ENCODE measurements at regions not wholly inside any gene's neighbourhood (a gene's known extent, or its start where the extent isn't known, plus 50 kb on each side); places are given as distances from the start of the nearest gene placed in this dataset.

GRCh38 chr15:39409876-39410530 is 170.9 kb upstream of the THBS1 start:
- Histone ChIP-seq H3K4me2 (ENCODE audit: low read depth, low read length) (no peak overlapping the region), H3K79me2 (ENCODE audit: insufficient read depth, low read length) (no peaks in the 10 kb centered on the region), H3K9ac (ENCODE audit: insufficient read depth, low read depth, low read length) (no peak overlapping the region), H3K4me3 (replicated peaks in 1 of 3; ENCODE audit: insufficient read depth in 1 of 3, low read depth in 2 of 3, low read length in 3 of 3) (no peak overlapping the region), H3K36me3 (replicated peaks in 1 of 2; ENCODE audit: control insufficient read depth in 1 of 2, insufficient read depth in 2 of 2, low read length in 2 of 2) (no peaks in the 10 kb centered on the region), H3K27me3 (ENCODE audit: control insufficient read depth in 1 of 2, insufficient read depth in 2 of 2, low read length in 2 of 2) (peaks cover 0 to 2% of the 10 kb centered on the region in 2 experiments; a peak in 3 of 5 replicates), H4K20me1 (ENCODE audit: insufficient read depth, low read length) (no peaks in the 10 kb centered on the region), H2AFZ (ENCODE audit: low read length) (no peak overlapping the region), H3K4me1 (ENCODE audit: insufficient read depth, low read length) (peaks cover 13% of the 10 kb centered on the region), H3K27ac (ENCODE audit: extremely low read length, insufficient read depth, low read length) (no peak overlapping the region), H3K9me3 (ENCODE audit: low read length) (no peaks in the 10 kb centered on the region)
- ATAC-seq (no peak), FAIRE-seq (no peak), DNase-seq (ENCODE audit: low spot score) (no peak)
- no TSS peak for BruUV-seq (replicated peaks)
- intact Hi-C loops (cut with micrococcal nuclease; ENCODE audit: unreplicated experiment): no loop called here
- in situ Hi-C loops (cut with HindIII; ENCODE audit: extremely low pct_ligation_motif_present, low pct_unique_long_range_greater_than_20kb): no loop called here
- WGBS (ENCODE audit: low lambda C conversion rate): 93% methylated on average over 2 of the region's 2 CpGs
- CTCF ChIA-PET (ENCODE audit: low intra/inter-chr PET ratio, low total read pairs): no interaction called here
- no peak for TF ChIP-seq E2F5 (CRISPR knock-in tag; conservative IDR thresholded peaks at IDR 0.05)
- POLR2A ChIA-PET: no interaction called here

GRCh38 chr15:39411102-39411989 is 169.5 kb upstream of the THBS1 start:
- H2AFZ ChIP-seq (ENCODE audit: low read length): no peak overlapping the region
- CTCF ChIA-PET (ENCODE audit: low intra/inter-chr PET ratio, low total read pairs): no interaction called here
- BruUV-seq (replicated peaks): no TSS peak
- no peak for TF ChIP-seq IRF2 (CRISPR knock-in tag; IDR thresholded peaks at IDR 0.05)
- TF ChIP-seq SOX13 (IDR thresholded peaks at IDR 0.05): no peak
- TF ChIP-seq SOX13 (CRISPR knock-in tag; conservative IDR thresholded peaks at IDR 0.05 in 1 of 2, IDR thresholded peaks at IDR 0.05 in 1 of 2): peak in 1 of 2 experiments; percentile 49; a peak in 1 of 4 replicates
- peak; percentile 24; the same call in 1 of the 2 replicates for TF ChIP-seq SOX5 (CRISPR knock-in tag; IDR thresholded peaks at IDR 0.05; ENCODE audit: borderline replicate concordance)
- TF ChIP-seq HOXA9 (CRISPR knock-in tag; IDR thresholded peaks at IDR 0.05; ENCODE audit: borderline replicate concordance): no peak
- no peak for TF ChIP-seq SP140L (CRISPR knock-in tag; IDR thresholded peaks at IDR 0.05; ENCODE audit: borderline replicate concordance)
- no peak for TF ChIP-seq NFE2L2 (IDR thresholded peaks at IDR 0.05; ENCODE audit: low read length)
- TF ChIP-seq MAF1 (CRISPR knock-in tag; IDR thresholded peaks at IDR 0.05; ENCODE audit: borderline replicate concordance): no peak
- TF ChIP-seq ETV5 (CRISPR knock-in tag; IDR thresholded peaks at IDR 0.05; ENCODE audit: borderline replicate concordance): no peak
- H3K9me3 ChIP-seq (ENCODE audit: low read length): peaks cover 3% of the 10 kb centered on the region; the same call in 1 of the 2 replicates
- H3K4me1 ChIP-seq (ENCODE audit: insufficient read depth, low read length): peaks cover 13% of the 10 kb centered on the region
- POLR2A ChIA-PET: no interaction called here
- 39% methylated on average over 4 of the region's 4 CpGs for WGBS (ENCODE audit: low lambda C conversion rate)
- no peaks in the 10 kb centered on the region for H3K79me2 ChIP-seq (ENCODE audit: insufficient read depth, low read length)
- in situ Hi-C loops (cut with HindIII; ENCODE audit: extremely low pct_ligation_motif_present, low pct_unique_long_range_greater_than_20kb) (no loop called here), intact Hi-C loops (cut with micrococcal nuclease; ENCODE audit: unreplicated experiment) (no loop called here)
- H3K4me3 ChIP-seq (replicated peaks in 1 of 3; ENCODE audit: insufficient read depth in 1 of 3, low read depth in 2 of 3, low read length in 3 of 3): no peak overlapping the region
- H3K27me3 ChIP-seq (ENCODE audit: control insufficient read depth in 1 of 2, insufficient read depth in 2 of 2, low read length in 2 of 2): peaks cover 0 to 2% of the 10 kb centered on the region in 2 experiments; a peak in 2 of 5 replicates
- no peak overlapping the region for H3K4me2 ChIP-seq (ENCODE audit: low read depth, low read length)
- H3K36me3 ChIP-seq (replicated peaks in 1 of 2; ENCODE audit: control insufficient read depth in 1 of 2, insufficient read depth in 2 of 2, low read length in 2 of 2): no peaks in the 10 kb centered on the region
- H3K9ac ChIP-seq (ENCODE audit: insufficient read depth, low read depth, low read length): no peak overlapping the region
- FAIRE-seq (no peak), DNase-seq (ENCODE audit: low spot score) (no peak), ATAC-seq (no peak)
- H3K27ac ChIP-seq (ENCODE audit: extremely low read length, insufficient read depth, low read length): no peak overlapping the region
- no peaks in the 10 kb centered on the region for H4K20me1 ChIP-seq (ENCODE audit: insufficient read depth, low read length)
